ENCODE measurements at regions not wholly inside any gene's neighbourhood (a gene's known extent, or its start where the extent isn't known, plus 50 kb on each side); places are given as distances from the start of the nearest gene placed in this dataset.

DNA sequence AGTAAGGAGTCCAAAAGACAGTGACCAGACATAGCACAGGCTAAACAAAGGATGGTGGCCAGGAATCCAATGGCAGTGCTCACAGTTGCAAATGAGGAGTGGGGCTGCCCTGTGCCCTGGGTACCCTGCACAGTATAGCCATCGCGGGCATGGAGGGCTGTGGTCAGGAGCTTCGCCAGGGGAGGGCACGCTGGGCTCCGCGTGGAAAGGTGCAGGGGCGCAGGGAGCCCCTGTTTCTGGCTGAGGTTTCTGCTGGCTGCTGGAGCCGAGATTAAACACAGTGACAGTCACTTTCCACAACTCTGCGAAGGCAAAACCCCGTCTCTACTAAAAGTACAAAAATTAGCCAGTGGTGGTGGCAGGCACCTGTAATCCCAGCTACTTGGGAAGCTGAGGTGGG is 194.7 kb downstream of the GALR1 start:
- Mint-ChIP-seq H3K27ac (no peak overlapping the region), H3K4me3 (no peak overlapping the region), H3K36me3 (ENCODE audit: low read depth) (no peaks in the 10 kb centered on the region), H3K27me3 (peaks cover 26% of the 10 kb centered on the region), H3K9me3 (no peaks in the 10 kb centered on the region), H3K4me1 (no peaks in the 10 kb centered on the region)
- no peak for ATAC-seq (replicated peaks)

DNA sequence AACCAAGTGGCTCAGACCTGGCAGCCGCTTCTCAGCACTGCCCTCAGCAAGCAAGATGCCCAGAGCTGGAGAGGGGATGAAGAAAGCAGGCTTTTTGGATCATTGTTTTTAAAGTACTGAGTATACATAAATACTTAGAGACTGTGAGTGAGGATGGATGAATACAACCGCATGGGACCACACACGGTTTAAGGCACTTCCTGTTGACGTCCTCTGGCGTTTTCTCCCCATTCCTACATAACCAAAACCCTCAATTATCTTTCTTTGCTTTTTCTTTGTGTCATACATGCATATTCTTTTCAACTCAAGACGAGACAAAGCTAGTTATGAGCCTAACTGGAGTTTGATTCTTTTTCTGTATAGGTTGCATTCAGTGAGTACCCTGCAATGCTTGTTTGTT is 198.4 kb downstream of the GALR1 start:
- Mint-ChIP-seq H3K4me3 (no peak overlapping the region), H3K27me3 (peaks cover 18% of the 10 kb centered on the region), H3K9me3 (no peaks in the 10 kb centered on the region), H3K4me1 (no peaks in the 10 kb centered on the region), H3K27ac (no peak overlapping the region), H3K36me3 (ENCODE audit: low read depth) (no peaks in the 10 kb centered on the region)
- no peak for ATAC-seq (replicated peaks)

DNA sequence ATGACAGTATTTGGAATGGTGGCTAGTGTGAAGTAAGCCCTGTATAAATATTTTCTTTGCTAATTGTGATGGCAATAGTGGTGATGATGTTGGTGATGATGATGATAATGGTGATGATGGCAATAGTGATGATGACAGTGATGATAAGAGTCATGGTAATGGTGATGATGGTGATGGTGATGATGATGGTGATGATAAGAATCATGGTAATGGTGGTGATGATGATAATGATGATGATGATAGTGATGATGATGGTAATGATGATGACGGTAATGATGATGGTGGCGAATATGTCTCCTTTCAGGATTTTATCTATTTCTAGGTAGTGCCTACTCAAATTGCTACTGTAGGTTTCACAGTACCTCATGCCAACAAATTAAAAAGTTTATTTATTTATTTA is 205.4 kb downstream of the GALR1 start:
- Mint-ChIP-seq H3K36me3 (ENCODE audit: low read depth) (no peaks in the 10 kb centered on the region), H3K9me3 (no peaks in the 10 kb centered on the region), H3K27me3 (peaks cover 16% of the 10 kb centered on the region), H3K27ac (no peak overlapping the region), H3K4me3 (no peak overlapping the region), H3K4me1 (no peaks in the 10 kb centered on the region)
- ATAC-seq (replicated peaks) = no peak

DNA sequence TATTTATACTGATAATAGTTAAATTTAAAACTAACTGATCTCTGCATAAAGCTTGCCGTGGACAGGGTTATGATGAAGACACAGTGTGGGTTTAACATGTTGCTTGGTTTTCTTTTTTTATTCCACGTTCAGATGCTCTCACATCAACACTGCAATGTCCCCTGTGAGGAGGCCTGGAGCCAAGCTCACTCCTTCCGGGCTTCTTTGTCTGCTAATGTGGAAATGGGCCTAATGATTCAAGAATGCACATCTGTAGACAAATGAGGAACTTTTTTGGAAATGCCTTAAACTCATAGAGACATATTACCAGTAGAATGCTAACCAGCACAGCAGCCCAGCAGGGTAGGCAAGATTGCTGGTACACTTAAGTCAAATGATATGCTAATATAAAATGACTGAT is 208.0 kb downstream of the GALR1 start:
- H3K9me3 Mint-ChIP-seq = no peaks in the 10 kb centered on the region
- no peaks in the 10 kb centered on the region for H3K4me1 Mint-ChIP-seq
- H3K36me3 Mint-ChIP-seq (ENCODE audit: low read depth) = no peaks in the 10 kb centered on the region
- peaks cover 18% of the 10 kb centered on the region for H3K27me3 Mint-ChIP-seq
- no peak overlapping the region for H3K4me3 Mint-ChIP-seq
- ATAC-seq (replicated peaks) = no peak
- H3K27ac Mint-ChIP-seq = no peak overlapping the region

DNA sequence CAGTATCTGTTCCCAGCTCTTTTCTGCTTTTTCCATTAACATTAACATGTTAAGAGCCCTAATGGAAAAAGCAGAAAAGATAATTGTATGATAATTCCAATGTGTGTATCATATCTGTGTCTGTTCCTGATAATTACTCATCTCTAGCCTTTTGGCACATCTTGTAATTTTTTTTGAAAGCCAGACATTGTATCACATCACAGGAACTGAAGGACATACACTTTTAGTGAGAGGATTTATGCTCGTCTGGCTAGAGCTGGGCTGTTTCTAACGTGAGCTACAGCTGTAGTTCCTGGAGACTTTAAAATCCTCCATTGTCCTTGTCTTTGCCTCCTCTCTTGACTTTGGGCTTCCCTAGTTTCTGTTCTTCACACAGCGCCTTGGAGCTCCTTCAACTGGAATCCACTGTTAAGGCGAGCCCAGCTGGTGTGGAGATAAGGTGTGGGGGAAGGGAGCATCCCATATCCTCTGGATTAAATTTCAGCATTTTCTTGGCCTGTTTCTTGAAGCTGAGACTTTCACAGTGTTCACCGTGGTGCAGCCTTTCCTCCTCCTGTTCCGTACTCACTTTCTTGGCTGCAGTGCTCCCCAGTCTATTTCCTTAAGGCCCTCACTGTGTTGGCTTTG is 211.5 kb downstream of the GALR1 start:
- Mint-ChIP-seq H3K36me3 (ENCODE audit: low read depth) (no peaks in the 10 kb centered on the region), H3K27ac (no peak overlapping the region), H3K9me3 (no peaks in the 10 kb centered on the region), H3K27me3 (peaks cover 30% of the 10 kb centered on the region), H3K4me1 (no peaks in the 10 kb centered on the region), H3K4me3 (no peak overlapping the region)
- no peak for ATAC-seq (replicated peaks)

DNA sequence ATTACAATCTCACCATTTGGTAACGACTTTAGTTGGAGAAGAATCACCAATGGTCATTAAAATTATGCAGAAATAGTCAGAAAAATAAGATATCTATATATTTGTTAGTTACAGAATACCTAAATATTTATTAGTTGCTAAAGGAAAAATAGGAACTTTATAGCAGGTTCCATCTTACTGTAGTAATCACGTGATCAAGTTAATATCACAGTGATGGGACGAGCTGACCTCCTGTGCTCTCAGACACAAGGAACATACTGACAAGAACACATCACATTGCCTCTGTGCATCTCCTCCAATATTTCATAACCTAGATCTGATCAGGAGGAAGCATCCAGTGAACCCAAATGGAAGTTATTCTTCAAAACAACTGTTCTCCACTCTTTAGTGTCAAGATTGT is 215.3 kb downstream of the GALR1 start:
- H3K4me1 Mint-ChIP-seq = no peaks in the 10 kb centered on the region
- H3K4me3 Mint-ChIP-seq = no peak overlapping the region
- H3K27ac Mint-ChIP-seq = no peak overlapping the region
- peaks cover 35% of the 10 kb centered on the region for H3K27me3 Mint-ChIP-seq
- no peak for ATAC-seq (replicated peaks)
- H3K36me3 Mint-ChIP-seq (ENCODE audit: low read depth) = no peaks in the 10 kb centered on the region
- H3K9me3 Mint-ChIP-seq = no peaks in the 10 kb centered on the region

DNA sequence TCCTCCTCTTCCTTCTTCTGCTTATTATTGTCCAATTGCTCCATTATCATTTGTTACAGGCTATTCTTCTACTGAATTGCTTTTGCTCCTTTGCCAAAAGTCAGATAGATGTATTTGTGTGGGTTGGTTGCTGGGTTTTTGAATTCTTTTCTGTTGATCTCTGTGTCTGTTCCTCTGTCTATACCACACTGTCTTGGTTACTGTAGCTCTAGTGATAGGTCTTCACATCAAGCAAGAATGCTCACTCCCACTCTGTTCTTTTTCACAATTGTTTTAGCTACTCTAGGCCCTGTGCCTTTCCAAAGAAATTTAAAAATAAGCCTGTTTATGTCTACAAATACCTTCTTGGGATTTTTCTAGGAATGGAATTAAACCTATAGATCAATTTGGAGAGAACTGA is 217.2 kb downstream of the GALR1 start:
- H3K4me3 Mint-ChIP-seq = no peak overlapping the region
- ATAC-seq (replicated peaks) = no peak
- H3K4me1 Mint-ChIP-seq = no peaks in the 10 kb centered on the region
- H3K36me3 Mint-ChIP-seq (ENCODE audit: low read depth) = no peaks in the 10 kb centered on the region
- no peak overlapping the region for H3K27ac Mint-ChIP-seq
- H3K9me3 Mint-ChIP-seq = no peaks in the 10 kb centered on the region
- H3K27me3 Mint-ChIP-seq = peaks cover 36% of the 10 kb centered on the region

DNA sequence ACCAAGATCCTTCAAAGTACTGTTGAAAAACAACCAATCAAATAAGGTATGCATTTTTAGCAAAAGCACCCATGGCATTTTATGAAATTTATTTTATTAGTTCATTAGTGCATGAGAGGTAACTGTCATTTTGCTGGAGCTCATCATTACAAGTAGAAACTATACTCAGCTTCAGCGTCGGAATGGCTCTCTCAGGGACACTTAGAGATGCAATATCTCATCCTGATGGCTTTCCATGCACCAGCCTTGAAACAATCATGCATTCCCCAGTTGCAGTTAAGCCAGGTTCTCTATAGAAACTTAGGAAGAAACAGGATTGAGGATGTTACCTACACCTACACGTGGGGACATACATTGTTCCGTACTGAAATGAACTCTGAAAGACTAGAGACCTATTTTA is 219.5 kb downstream of the GALR1 start:
- ATAC-seq (replicated peaks) = no peak
- Mint-ChIP-seq H3K4me1 (no peaks in the 10 kb centered on the region), H3K27ac (no peak overlapping the region), H3K36me3 (ENCODE audit: low read depth) (no peaks in the 10 kb centered on the region), H3K27me3 (peaks cover 24% of the 10 kb centered on the region), H3K4me3 (no peak overlapping the region), H3K9me3 (no peaks in the 10 kb centered on the region)

DNA sequence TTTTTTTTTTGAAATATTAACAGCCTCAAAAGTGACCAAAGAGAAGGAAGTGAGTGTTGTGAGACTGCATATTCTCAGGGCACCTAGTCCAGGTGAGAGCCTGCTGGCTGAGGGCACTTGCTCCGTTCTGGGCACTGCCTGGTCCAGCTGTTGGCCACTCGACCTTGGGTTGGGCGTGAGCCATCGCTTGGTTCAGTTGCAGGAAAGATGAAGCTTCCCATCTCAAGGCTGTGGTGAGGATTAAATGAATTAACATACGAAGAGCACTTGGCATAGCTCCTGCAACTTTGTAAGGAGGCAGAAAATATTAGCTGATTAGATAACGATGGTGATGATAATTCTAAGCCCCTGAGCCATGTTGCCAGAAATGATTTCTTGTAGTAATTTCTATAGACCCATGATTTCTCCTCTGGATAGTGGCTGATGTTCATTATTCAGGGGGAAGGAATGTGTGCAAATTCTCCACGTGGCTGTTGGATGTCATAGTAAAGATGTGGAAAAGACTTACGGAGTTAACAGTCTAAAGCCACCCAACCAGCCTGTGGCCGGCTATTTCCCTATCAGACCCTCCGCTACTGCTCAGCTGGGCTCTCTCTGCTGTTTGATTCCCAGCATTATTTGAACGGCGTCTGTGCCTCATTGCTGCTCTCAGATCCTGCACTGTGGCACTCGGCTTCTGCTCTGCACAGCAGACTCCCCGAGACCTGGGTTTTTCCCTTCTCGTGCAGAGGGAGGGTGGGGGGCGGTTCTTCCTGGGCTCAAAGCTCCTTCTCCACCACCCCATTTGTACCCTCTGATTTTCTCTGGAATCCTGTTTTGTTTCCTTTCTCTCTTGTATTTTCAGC is 221.1 kb downstream of the GALR1 start:
- peaks cover 17% of the 10 kb centered on the region for H3K27me3 Mint-ChIP-seq
- no peaks in the 10 kb centered on the region for H3K9me3 Mint-ChIP-seq
- H3K36me3 Mint-ChIP-seq (ENCODE audit: low read depth) = no peaks in the 10 kb centered on the region
- H3K4me1 Mint-ChIP-seq = no peaks in the 10 kb centered on the region
- H3K4me3 Mint-ChIP-seq = no peak overlapping the region
- no peak overlapping the region for H3K27ac Mint-ChIP-seq
- no peak for ATAC-seq (replicated peaks)

DNA sequence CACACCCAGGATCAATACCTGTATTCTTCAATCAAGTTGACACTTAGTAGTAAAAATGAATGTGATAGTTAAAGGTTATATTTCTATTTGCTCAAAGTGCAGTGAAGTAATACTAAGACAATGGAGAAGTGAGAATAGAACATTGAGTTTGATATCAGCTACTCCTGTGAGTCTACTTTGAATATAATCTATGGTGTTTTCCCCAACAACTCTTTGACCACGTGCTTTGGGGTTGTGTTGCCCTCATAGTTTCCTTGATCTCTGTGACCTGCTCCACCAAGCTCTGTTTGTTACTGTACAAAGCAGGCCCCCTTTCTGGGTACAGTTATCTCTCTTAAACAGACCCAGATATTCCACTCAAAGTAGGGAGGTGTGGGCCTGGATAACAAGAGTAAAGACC is 222.9 kb downstream of the GALR1 start:
- H3K4me3 Mint-ChIP-seq = no peak overlapping the region
- no peak for ATAC-seq (replicated peaks)
- peaks cover 20% of the 10 kb centered on the region for H3K27me3 Mint-ChIP-seq

DNA sequence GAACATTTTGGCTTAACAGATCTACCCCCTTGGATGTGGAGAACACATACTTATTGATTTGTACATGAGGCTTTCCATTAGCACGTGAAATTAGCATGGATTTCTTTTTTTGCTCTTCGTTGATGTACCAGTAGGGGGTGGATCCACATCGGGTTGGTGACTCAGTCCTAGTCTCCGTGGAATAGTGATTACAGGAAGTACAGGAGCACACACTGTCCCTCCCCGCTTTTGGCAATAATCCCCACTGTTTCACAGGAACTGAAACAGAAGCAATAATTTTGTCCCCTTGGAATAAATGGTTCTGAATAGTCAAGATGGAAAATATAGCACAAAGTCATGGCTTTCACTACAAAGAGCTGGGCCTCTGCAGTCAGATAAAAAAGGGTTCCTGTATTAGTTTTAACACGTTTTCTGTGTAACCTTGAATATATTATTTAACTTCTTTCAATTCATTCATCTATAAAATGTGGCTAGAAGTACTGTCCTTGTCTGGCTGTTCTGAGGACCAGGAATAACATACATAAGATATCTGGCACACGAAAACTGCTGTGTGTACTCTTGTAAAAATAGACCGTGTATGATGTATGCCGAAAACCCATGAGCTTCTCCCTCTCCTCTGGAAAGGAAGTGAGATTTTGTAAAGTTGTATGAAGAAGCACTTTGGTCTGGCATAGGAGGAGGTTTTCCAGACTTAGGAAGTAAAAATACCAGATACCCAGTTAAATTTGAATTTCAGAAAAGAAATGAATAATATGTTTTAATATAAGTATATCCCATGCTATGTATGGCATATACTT is 229.2 kb downstream of the GALR1 start:
- Mint-ChIP-seq H3K4me3 (no peak overlapping the region), H3K27me3 (peaks cover 18% of the 10 kb centered on the region), H3K36me3 (ENCODE audit: low read depth) (no peaks in the 10 kb centered on the region), H3K9me3 (peaks cover 3% of the 10 kb centered on the region), H3K4me1 (no peaks in the 10 kb centered on the region), H3K27ac (no peak overlapping the region)
- ATAC-seq (replicated peaks) = no peak

More for the DNA sequence above, 222.9 kb downstream of the GALR1 start:
- Mint-ChIP-seq H3K36me3 (ENCODE audit: low read depth) (no peaks in the 10 kb centered on the region), H3K27ac (no peak overlapping the region), H3K4me1 (no peaks in the 10 kb centered on the region), H3K9me3 (no peaks in the 10 kb centered on the region)

DNA sequence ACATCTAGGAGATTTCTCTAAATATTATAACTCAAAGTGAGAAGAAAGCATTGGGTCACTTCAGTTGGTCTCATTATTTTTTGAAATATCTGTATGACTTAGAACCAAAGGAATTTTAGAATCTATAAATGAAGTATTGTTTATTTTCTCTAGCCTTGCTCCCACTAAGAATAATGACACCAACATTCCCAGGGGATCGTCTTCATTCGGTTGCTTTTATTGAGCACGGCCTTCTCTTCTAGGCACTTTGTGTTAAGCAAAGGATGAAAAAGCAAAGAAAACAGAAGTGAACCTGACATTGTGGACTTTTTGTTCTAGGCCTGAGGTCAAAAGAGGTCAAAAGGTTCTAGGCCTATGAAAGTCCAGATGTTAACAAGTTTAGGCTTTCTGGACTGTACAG is 231.9 kb downstream of the GALR1 start:
- Mint-ChIP-seq H3K4me3 (no peak overlapping the region), H3K36me3 (ENCODE audit: low read depth) (no peaks in the 10 kb centered on the region), H3K27me3 (peaks cover 14% of the 10 kb centered on the region), H3K27ac (no peak overlapping the region), H3K4me1 (no peaks in the 10 kb centered on the region), H3K9me3 (peaks cover 3% of the 10 kb centered on the region)
- ATAC-seq (replicated peaks) = no peak

DNA sequence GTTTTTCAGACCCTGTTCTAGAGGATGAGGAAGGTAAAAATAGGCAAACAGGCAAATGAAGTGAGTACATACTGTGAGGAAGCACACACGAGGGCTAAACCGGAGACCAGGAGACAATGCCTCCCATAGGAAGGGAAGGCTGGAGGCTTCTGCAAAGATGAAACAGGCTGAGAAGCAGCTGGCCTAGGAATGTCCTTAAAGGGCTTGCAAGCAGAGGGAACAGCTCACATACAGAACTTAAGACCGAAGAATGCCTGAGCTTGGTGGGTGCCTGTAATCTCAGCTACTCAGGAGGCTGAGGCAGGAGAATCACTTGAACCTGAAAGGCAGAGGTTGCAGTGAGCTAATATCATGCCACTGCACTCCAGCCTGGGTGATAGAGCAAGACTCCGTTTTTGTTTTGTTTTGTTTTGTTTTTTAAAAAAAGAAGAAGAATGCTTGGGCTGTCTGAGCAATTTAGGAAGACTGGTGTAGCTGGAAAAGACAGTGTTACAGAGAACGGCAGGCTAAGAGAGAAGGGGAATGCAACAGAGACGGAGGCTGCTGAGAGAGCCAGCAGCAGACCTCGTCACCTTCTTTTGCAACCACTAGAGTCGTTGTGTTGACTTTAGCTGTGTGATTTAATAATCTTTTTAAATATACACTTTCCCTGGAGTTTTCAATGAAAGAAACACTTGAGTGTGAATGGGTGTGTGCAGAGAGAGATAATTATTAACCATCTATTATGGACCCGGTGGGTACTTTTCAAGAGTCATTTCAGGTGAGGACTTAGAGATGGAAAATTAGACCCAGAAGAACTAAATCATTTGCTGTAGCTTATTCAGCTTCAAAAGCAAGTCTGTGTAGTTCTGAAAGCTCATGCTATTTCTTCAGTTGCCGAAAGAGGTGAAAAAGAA is 232.8 kb downstream of the GALR1 start:
- H3K4me1 Mint-ChIP-seq = no peaks in the 10 kb centered on the region
- no peaks in the 10 kb centered on the region for H3K36me3 Mint-ChIP-seq (ENCODE audit: low read depth)
- no peak overlapping the region for H3K27ac Mint-ChIP-seq
- no peak for ATAC-seq (replicated peaks)
- peaks cover 14% of the 10 kb centered on the region for H3K27me3 Mint-ChIP-seq
- no peak overlapping the region for H3K4me3 Mint-ChIP-seq
- peaks cover 3% of the 10 kb centered on the region for H3K9me3 Mint-ChIP-seq

DNA sequence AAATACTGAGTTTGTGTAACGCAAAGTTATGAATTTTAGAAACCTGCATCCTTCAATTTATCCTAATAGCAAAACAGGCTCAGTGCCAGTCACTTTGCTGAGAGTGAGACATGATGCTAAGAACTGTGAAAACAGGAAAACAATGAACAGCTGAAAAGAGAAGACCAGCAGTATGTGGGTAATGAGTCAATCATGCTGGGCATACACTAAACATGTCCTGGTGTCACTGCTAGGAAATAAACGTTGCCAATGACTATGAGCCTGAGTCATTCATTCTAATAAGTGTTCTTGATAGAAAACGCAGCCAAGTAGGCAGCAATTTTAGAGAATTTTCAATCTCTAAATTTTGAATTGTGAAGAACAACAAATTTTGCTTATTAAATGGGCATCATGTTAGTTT is 237.3 kb downstream of the GALR1 start:
- Mint-ChIP-seq H3K4me1 (no peaks in the 10 kb centered on the region), H3K27ac (no peak overlapping the region), H3K9me3 (peaks cover 6% of the 10 kb centered on the region), H3K36me3 (ENCODE audit: low read depth) (no peaks in the 10 kb centered on the region), H3K4me3 (no peak overlapping the region), H3K27me3 (peaks cover 27% of the 10 kb centered on the region)
- peak; percentile 28 for ATAC-seq (replicated peaks)

Measured in activated T-helper 17 cell treated with anti-CD3 and anti-CD28 coated beads, Interleukin-2, amount 50 U/mL, for 72 hours (primary cell).